ENCODE measurements at regions not wholly inside any gene's neighbourhood (a gene's known extent, or its start where the extent isn't known, plus 50 kb on each side); places are given as distances from the start of the nearest gene placed in this dataset.

- TF ChIP-seq TOX (CRISPR knock-in tag; IDR thresholded peaks at IDR 0.05; ENCODE audit: borderline replicate concordance) (no peak), ZNF565 (CRISPR knock-in tag; conservative IDR thresholded peaks at IDR 0.05; ENCODE audit: low read depth) (no peak), ZNF70 (CRISPR knock-in tag; IDR thresholded peaks at IDR 0.05) (no peak), TCF4 (CRISPR knock-in tag; IDR thresholded peaks at IDR 0.05; ENCODE audit: borderline replicate concordance) (no peak), POU6F1 (CRISPR knock-in tag; IDR thresholded peaks at IDR 0.05; ENCODE audit: borderline replicate concordance, low read depth) (no peak), ZFP30 (CRISPR knock-in tag; IDR thresholded peaks at IDR 0.05) (no peak), ARNTL (CRISPR knock-in tag; IDR thresholded peaks at IDR 0.05; ENCODE audit: borderline replicate concordance, low read depth) (no peak), RARB (CRISPR knock-in tag; IDR thresholded peaks at IDR 0.05) (no peak), ZC3H10 (CRISPR knock-in tag; IDR thresholded peaks at IDR 0.05) (no peak), ESRRG (CRISPR knock-in tag; IDR thresholded peaks at IDR 0.05) (no peak), CSDC2 (CRISPR knock-in tag; IDR thresholded peaks at IDR 0.05) (no peak), ISL1 (CRISPR knock-in tag; IDR thresholded peaks at IDR 0.05) (no peak), CSRNP3 (CRISPR knock-in tag; IDR thresholded peaks at IDR 0.05) (no peak)
- TF ChIP-seq, protein P1, sequence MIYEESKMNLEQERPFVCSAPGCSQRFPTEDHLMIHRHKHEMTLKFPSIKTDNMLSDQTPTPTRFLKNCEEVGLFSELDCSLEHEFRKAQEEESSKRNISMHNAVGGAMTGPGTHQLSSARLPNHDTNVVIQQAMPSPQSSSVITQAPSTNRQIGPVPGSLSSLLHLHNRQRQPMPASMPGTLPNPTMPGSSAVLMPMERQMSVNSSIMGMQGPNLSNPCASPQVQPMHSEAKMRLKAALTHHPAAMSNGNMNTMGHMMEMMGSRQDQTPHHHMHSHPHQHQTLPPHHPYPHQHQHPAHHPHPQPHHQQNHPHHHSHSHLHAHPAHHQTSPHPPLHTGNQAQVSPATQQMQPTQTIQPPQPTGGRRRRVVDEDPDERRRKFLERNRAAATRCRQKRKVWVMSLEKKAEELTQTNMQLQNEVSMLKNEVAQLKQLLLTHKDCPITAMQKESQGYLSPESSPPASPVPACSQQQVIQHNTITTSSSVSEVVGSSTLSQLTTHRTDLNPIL (CRISPR knock-in tag; IDR thresholded peaks at IDR 0.05; ENCODE audit: low read depth) = no peak
- TF ChIP-seq, protein P2, sequence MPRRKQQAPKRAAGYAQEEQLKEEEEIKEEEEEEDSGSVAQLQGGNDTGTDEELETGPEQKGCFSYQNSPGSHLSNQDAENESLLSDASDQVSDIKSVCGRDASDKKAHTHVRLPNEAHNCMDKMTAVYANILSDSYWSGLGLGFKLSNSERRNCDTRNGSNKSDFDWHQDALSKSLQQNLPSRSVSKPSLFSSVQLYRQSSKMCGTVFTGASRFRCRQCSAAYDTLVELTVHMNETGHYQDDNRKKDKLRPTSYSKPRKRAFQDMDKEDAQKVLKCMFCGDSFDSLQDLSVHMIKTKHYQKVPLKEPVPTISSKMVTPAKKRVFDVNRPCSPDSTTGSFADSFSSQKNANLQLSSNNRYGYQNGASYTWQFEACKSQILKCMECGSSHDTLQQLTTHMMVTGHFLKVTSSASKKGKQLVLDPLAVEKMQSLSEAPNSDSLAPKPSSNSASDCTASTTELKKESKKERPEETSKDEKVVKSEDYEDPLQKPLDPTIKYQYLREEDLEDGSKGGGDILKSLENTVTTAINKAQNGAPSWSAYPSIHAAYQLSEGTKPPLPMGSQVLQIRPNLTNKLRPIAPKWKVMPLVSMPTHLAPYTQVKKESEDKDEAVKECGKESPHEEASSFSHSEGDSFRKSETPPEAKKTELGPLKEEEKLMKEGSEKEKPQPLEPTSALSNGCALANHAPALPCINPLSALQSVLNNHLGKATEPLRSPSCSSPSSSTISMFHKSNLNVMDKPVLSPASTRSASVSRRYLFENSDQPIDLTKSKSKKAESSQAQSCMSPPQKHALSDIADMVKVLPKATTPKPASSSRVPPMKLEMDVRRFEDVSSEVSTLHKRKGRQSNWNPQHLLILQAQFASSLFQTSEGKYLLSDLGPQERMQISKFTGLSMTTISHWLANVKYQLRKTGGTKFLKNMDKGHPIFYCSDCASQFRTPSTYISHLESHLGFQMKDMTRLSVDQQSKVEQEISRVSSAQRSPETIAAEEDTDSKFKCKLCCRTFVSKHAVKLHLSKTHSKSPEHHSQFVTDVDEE (CRISPR knock-in tag; IDR thresholded peaks at IDR 0.05) = no peak
- no peak for ATAC-seq
Measured at GRCh38 chr1:38571726-38572125, 287.8 kb downstream of the RRAGC start.

DNA sequence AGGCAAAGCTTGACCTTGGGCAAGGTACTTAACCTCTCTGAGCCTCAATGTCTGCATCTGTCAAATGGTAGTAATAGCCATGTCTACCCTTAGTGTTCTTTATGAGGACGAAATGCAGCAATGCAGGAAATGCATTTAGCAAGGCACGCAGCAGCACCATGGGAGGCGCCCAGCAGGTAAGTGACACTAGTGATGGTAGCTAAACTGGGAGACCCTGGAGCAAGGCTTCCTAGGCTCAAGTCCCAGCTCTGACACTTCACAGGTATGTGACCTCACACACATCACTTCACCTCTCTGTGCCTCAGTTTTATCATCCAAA, 289.0 kb downstream of the RRAGC start:
- ATAC-seq = no peak
- TF ChIP-seq SNAI2 (CRISPR knock-in tag; IDR thresholded peaks at IDR 0.05) (no peak), ZC3H10 (CRISPR knock-in tag; IDR thresholded peaks at IDR 0.05) (no peak), OSR1 (CRISPR knock-in tag; IDR thresholded peaks at IDR 0.05) (no peak), RARB (CRISPR knock-in tag; IDR thresholded peaks at IDR 0.05) (no peak), POU6F1 (CRISPR knock-in tag; IDR thresholded peaks at IDR 0.05; ENCODE audit: borderline replicate concordance, low read depth) (no peak), CSRNP3 (CRISPR knock-in tag; IDR thresholded peaks at IDR 0.05) (no peak), PATZ1 (CRISPR knock-in tag; IDR thresholded peaks at IDR 0.05; ENCODE audit: borderline replicate concordance) (no peak), ARNTL (CRISPR knock-in tag; IDR thresholded peaks at IDR 0.05; ENCODE audit: borderline replicate concordance, low read depth) (no peak), TOX (CRISPR knock-in tag; IDR thresholded peaks at IDR 0.05; ENCODE audit: borderline replicate concordance) (no peak)
- TF ChIP-seq, protein P1 (CRISPR knock-in tag; IDR thresholded peaks at IDR 0.05; ENCODE audit: low read depth) = no peak

Measured in SK-N-SH treated with all-trans-retinoic acid at 6 μM for 48 hours (cell line).